Upper lobe of right lung (tissue), 1 donor: ENCODE measurements at regions not wholly inside any gene's neighbourhood (a gene's known extent, or its start where the extent isn't known, plus 50 kb on each side); places are given as distances from the start of the nearest gene placed in this dataset.
"Not testable (repeated sequence)": the region's sequence is repeated elsewhere in the genome, so short reads cannot be mapped to it uniquely, and the experiment has no call there.

Experiments used
- ATAC-seq: fragments of 200-7000 bp; cut with Tn5 transposase; one replicate; pipeline ENCODE4 v1.9.1; 2020; ENCODE audit warnings: mild to moderate bottlenecking, moderate library complexity
- DNase-seq: peaks from one replicate; pipeline ENCODE4 v3.0.0-alpha.2; 2020
- H3K27ac ChIP-seq: fragments of 200-600 bp; one replicate; pipeline ENCODE4 v1.8.0; 2022
- H3K27me3 ChIP-seq: fragments of 200-600 bp; one replicate; pipeline ENCODE4 v1.8.0; 2022; ENCODE audit warnings: mild to moderate bottlenecking
- H3K36me3 ChIP-seq: fragments of 200-600 bp; one replicate; pipeline ENCODE4 v1.8.0; 2022
- H3K4me1 ChIP-seq: fragments of 200-600 bp; one replicate; pipeline ENCODE4 v1.8.0; 2022
- H3K4me3 ChIP-seq: fragments of 200-600 bp; one replicate; pipeline ENCODE4 v1.8.0; 2022; ENCODE audit warnings: mild to moderate bottlenecking
- H3K9me3 ChIP-seq: fragments of 200-600 bp; one replicate; pipeline ENCODE4 v1.8.0; 2022
- CTCF ChIP-seq: fragments of 200-600 bp; IDR thresholded peaks from one replicate; pipeline ENCODE4 v1.8.0; 2022; ENCODE audit warnings: antibody characterized with exemption
- intact Hi-C: fragments of 100-400 bp; cut with DNase I; formaldehyde crosslinking; loops from one replicate; pipeline ENCODE4 v1.11.0; 2022
- donor health status: DM: no; HTN: yes; CAD: no; lungs with severe emphysema.

GRCh38 chr7:65301007-65301406 lies 72.6 kb upstream of the ZNF92 start:
- Histone ChIP-seq H3K27ac (no peak overlapping the region), H3K4me3 (no peak overlapping the region), H3K36me3 (no peaks in the 10 kb centered on the region), H3K9me3 (no peaks in the 10 kb centered on the region), H3K27me3 (no peaks in the 10 kb centered on the region), H3K4me1 (no peaks in the 10 kb centered on the region)
- TF ChIP-seq CTCF: no peak
- intact Hi-C loops: no loop called here
- no peak for DNase-seq
- ATAC-seq: no peak

DNA sequence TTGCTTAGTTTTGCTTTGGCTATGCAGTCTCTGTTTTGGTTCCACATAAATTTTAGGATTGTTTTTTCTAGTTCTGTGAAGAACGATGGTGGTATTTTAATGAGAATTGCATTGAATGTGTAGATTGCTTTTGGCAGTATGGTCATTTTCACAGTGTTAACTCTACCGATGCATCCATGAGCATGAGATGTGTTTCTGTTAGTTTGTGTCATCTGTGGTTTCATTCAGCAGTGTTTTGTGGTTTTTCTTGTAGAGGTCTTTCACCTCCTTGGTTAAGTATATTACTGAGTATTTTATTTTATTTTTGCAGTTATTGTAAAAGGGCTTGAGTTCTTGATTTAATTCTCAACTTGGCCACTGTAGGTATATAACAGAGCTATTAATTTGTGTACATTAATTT lies 78.2 kb upstream of the ZNF92 start:
- Histone ChIP-seq H3K4me1 (no peaks in the 10 kb centered on the region), H3K27ac (no peak overlapping the region), H3K36me3 (no peaks in the 10 kb centered on the region), H3K9me3 (no peaks in the 10 kb centered on the region), H3K27me3 (no peaks in the 10 kb centered on the region), H3K4me3 (no peak overlapping the region)
- intact Hi-C loops: no loop called here
- ATAC-seq: no peak
- no peak for DNase-seq
- TF ChIP-seq CTCF: no peak

- H3K4me1 ChIP-seq, H3K36me3 ChIP-seq, ATAC-seq, H3K9me3 ChIP-seq, H3K27ac ChIP-seq, H3K27me3 ChIP-seq, H3K4me3 ChIP-seq, intact Hi-C loops, DNase-seq: not testable (repeated sequence)
Measured at GRCh38 chr7:65290340-65290739, 83.3 kb upstream of the ZNF92 start.

GRCh38 chr7:65287023-65287422 lies 86.6 kb upstream of the ZNF92 start:
- intact Hi-C loops: no loop called here
- no peak for TF ChIP-seq CTCF
- no peaks in the 10 kb centered on the region for H3K36me3 ChIP-seq

GRCh38 chr7:65285906-65286864 lies 87.5 kb upstream of the ZNF92 start:
- Histone ChIP-seq H3K36me3 (no peaks in the 10 kb centered on the region), H3K27me3 (no peaks in the 10 kb centered on the region), H3K27ac (no peak overlapping the region), H3K4me3 (no peak overlapping the region), H3K4me1 (no peaks in the 10 kb centered on the region), H3K9me3 (no peaks in the 10 kb centered on the region)
- no peak for TF ChIP-seq CTCF
- no peak for DNase-seq
- intact Hi-C loops: no loop called here
- no peak for ATAC-seq

More at GRCh38 chr7:65287023-65287422, 86.6 kb upstream of the ZNF92 start:
- H3K4me1 ChIP-seq: no peaks in the 10 kb centered on the region
- no peak for DNase-seq
- H3K27ac ChIP-seq: no peak overlapping the region
- ATAC-seq: no peak
- H3K9me3 ChIP-seq: no peaks in the 10 kb centered on the region
- no peak overlapping the region for H3K4me3 ChIP-seq
- no peaks in the 10 kb centered on the region for H3K27me3 ChIP-seq

DNA sequence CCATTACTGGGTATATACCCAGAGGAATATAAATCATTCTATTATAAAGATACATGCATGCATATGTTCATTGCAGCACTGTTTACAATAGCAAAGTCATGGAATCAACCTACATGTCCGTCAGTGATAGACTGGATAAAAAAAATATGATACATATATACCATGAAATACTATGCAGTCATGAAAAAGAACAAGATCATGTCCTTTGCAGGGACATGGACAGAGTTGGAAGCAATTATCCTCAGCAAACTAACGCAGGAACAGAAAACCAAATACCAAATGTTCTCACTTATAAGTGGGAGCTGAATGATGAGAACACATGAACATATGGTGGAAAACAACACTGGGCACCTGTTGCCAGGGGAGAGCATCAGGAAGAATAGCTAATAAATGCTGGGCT lies 88.4 kb upstream of the ZNF92 start:
- H3K4me1 ChIP-seq: not testable (repeated sequence)

More for the DNA sequence above, 88.4 kb upstream of the ZNF92 start:
- H3K9me3 ChIP-seq, DNase-seq, intact Hi-C loops, H3K36me3 ChIP-seq, H3K4me3 ChIP-seq, H3K27ac ChIP-seq, ATAC-seq, H3K27me3 ChIP-seq: not testable (repeated sequence)
